Fibroblast of the aortic adventitia (primary cell): ENCODE measurements at regions not wholly inside any gene's neighbourhood (a gene's known extent, or its start where the extent isn't known, plus 50 kb on each side); places are given as distances from the start of the nearest gene placed in this dataset.

Experiments
- DNase-seq: peaks from one replicate; pipeline ENCODE4 v3.0.0-alpha.2; 2010; ENCODE audit warnings: low read depth
- H3K4me3 ChIP-seq: 2 replicates; pipeline ENCODE4 v1.5.1; 2011; ENCODE audit warnings: low read depth, mild to moderate bottlenecking, control low read depth, low read length, moderate library complexity
- TF ChIP-seq, protein P1 (sequence below): IDR thresholded peaks from 2 replicates; pipeline ENCODE4 v1.5.1; 2011; ENCODE audit warnings: mild to moderate bottlenecking, low read length, control low read depth, inconsistent platforms; ENCODE audit not compliant: insufficient read depth

DNA sequence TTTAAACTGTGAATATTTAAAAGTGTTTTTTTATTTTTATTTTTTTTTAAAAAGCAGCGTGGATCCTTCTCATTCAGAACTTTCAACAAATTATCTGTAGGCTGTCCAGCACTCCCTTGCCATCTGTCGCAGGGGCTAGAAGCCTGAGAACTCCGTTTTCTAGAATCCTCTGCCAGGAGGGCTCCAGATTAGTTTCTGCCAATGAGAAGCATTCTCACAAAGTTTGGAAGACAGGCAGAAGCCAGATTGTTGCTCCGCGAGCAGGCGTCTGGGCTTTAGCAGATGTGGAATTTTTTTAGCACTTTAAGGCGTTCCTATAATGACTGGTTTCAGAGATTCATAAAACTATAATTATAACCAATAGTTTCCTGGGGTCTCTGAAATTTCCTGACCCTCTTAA is 220.9 kb upstream of the KIAA1217 start:
- no peak for DNase-seq
- TF ChIP-seq, protein P1, sequence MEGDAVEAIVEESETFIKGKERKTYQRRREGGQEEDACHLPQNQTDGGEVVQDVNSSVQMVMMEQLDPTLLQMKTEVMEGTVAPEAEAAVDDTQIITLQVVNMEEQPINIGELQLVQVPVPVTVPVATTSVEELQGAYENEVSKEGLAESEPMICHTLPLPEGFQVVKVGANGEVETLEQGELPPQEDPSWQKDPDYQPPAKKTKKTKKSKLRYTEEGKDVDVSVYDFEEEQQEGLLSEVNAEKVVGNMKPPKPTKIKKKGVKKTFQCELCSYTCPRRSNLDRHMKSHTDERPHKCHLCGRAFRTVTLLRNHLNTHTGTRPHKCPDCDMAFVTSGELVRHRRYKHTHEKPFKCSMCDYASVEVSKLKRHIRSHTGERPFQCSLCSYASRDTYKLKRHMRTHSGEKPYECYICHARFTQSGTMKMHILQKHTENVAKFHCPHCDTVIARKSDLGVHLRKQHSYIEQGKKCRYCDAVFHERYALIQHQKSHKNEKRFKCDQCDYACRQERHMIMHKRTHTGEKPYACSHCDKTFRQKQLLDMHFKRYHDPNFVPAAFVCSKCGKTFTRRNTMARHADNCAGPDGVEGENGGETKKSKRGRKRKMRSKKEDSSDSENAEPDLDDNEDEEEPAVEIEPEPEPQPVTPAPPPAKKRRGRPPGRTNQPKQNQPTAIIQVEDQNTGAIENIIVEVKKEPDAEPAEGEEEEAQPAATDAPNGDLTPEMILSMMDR: no peak
- H3K4me3 ChIP-seq: no peak overlapping the region

DNA sequence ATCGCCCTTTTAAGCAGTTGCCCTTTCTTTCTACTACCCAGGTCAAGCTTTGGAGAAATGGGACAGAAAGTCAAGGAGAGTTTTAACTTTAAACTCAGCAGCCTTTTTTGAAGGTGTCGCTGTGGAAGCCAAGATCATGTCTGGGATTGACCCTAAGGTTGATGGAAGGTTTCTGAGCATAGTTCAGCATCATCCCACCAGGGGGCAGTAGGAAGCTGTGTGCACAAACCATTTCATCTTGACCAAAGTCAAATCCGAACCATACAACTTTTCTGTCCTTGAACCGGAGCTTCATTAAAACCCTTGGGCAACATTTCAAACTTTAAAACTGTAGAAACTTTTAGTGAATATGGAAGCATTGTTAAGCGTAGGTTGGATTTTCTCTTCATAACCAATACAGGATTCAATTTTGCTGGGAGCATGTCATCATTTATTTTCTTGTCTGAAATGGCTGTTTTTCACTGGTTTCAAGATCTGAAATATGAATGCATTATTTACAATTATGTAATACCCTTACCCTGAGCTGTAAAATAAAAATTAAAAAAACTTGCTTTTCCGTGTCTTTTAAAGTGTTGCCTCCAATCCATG is 214.4 kb upstream of the KIAA1217 start:
- H3K4me3 ChIP-seq: no peak overlapping the region
- peak; percentile 70 for DNase-seq
- TF ChIP-seq, protein P1: peak; percentile 87

DNA sequence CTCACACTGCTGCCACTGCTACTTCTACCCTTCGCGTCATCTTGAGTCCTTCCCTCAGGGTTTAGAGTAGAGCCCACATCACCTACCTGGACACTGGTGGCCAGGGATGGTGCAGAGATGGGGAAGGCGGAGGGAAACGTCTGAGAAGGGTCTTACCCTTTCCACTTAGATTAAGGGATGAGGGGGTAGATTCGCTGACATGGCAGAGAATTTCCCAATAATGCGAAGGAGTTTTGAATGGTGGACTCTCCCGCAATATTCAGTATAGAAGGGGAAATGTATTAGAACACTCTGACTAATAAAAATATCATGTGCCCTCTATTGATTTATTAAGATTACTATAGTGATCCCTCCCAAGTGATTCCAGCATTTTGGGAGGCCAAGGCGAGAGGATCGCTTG is 209.5 kb upstream of the KIAA1217 start:
- TF ChIP-seq, protein P1: no peak
- H3K4me3 ChIP-seq: no peak overlapping the region
- no peak for DNase-seq

DNA sequence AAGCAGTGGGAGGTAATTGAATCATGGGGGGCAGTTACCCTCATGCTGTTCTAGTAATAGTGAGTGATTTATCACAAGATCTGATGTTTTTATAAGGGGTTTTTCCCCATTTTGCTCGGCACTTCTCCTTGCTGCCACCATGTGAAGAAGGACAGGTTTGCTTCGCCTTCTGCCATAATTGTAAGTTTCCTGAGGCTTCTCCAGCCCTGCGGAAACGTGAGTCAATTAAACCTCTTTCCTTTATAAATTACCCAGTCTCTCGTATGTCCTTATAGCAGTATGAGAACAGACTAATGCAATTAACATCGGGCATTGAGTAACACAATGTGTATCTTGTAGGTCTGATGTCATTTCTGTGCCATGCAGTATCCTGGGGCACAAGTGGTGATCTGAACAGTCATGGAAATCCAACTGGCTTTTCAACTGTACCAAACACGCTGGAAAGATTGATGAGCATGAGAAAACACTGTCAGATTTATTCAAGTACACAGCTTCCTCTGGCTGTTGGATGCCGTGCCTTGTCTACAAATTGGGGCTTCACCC is 208.6 kb upstream of the KIAA1217 start:
- H3K4me3 ChIP-seq: no peak overlapping the region
- no peak for DNase-seq
- TF ChIP-seq, protein P1: no peak

DNA sequence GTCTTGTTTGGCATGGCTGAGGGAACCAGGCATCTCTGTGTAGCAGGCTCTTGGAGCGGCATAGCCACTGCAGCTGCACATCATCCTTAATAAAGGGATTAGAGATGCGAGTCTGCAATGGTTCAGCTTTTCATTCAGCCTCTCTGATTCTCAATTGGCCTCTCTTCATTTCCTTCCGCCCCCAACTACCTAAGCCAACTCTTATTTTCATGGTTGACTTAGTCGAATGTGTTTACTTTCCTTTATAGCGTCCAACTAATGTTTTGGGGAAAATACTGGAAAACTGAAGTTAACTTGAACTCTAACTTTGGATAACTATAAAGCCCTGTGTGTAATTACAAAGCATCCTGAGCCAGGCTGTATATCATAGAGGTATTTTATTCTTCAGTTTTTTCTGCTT is 202.2 kb upstream of the KIAA1217 start:
- TF ChIP-seq, protein P1: no peak
- DNase-seq: no peak
- no peak overlapping the region for H3K4me3 ChIP-seq

DNA sequence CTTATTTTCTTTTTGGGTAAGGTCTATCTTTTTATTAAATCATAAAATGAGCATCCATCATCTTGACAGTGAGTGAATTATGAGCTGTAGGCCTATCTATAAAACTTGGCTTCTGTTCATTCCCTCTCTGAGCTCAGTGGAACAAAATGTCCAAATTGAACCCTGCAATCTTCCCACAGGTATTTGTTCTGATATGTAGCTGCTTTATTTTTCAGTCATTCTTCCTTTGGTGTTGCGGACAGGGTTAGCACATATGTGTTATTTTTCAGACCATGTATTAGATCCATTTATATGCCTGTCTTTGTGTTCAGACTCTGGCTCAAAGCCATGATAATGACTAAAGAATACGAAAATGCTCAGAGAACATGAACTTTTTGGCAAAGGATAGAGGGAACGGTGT is 201.6 kb upstream of the KIAA1217 start:
- no peak for DNase-seq
- TF ChIP-seq, protein P1: no peak

More for the DNA sequence above, 201.6 kb upstream of the KIAA1217 start:
- H3K4me3 ChIP-seq: no peak overlapping the region
